ENCODE measurements at regions not wholly inside any gene's neighbourhood (a gene's known extent, or its start where the extent isn't known, plus 50 kb on each side); places are given as distances from the start of the nearest gene placed in this dataset.

GRCh38 chrY:17044272-17044671, 835.7 kb downstream of the CDY2B start:
- Histone ChIP-seq H3K36me3 (ENCODE audit: control insufficient read depth in 2 of 2, extremely low read depth in 1 of 2, insufficient read depth in 2 of 2, low read length in 2 of 2) (no peaks in the 10 kb centered on the region), H3K9me1 (replicated peaks; ENCODE audit: control insufficient read depth, extremely low read depth, insufficient read depth, low read length) (no peaks in the 10 kb centered on the region), H3K4me1 (ENCODE audit: control insufficient read depth, extremely low read depth, insufficient read depth, low read length) (peaks cover 19% of the 10 kb centered on the region), H4K20me1 (replicated peaks; ENCODE audit: control insufficient read depth, extremely low read depth, insufficient read depth, low read length) (no peaks in the 10 kb centered on the region), H3K9ac (replicated peaks; ENCODE audit: extremely low read depth, insufficient read depth, low read length) (no peak overlapping the region), H3K4me2 (ENCODE audit: insufficient read depth, low read length) (no peak overlapping the region), H3K27ac (ENCODE audit: insufficient read depth, low read depth, low read length) (peak overlapping the region; percentile 41), H2AFZ (ENCODE audit: low read depth, low read length) (no peak overlapping the region), H3K9me3 (replicated peaks; ENCODE audit: control insufficient read depth, insufficient read depth, low read length) (no peaks in the 10 kb centered on the region), H3K79me2 (ENCODE audit: control insufficient read depth, insufficient read depth, low read length) (no peaks in the 10 kb centered on the region), H3K4me3 (replicated peaks in 1 of 3; ENCODE audit: insufficient read depth in 1 of 3, low read depth in 1 of 3, low read length in 3 of 3) (no peak overlapping the region), H3K27me3 (ENCODE audit: control insufficient read depth in 2 of 2, insufficient read depth in 2 of 2, low read length in 2 of 2) (no peaks in the 10 kb centered on the region)
- POLR2A ChIA-PET, result no interaction called here
- intact Hi-C loops (cut with micrococcal nuclease) (loop anchor here (2.0 to 10.0 kb wide), 2 partner anchors 123 to 261 kb away; no protein-coding TSS in a partner anchor), dilution Hi-C loops (cut with MboI; ENCODE audit: extremely low pct_ligation_motif_present, low sequenced_read_pairs) (no loop called here)
- CTCF ChIA-PET, result no interaction called here
- DNase-seq (ENCODE audit: low read depth, low spot score) (peak; percentile 1), FAIRE-seq (peak; percentile 63)
- BruUV-seq (replicated peaks), result no TSS peak
- no peak for TF ChIP-seq GATA2 (IDR thresholded peaks at IDR 0.05; ENCODE audit: insufficient read depth, insufficient read length, low read depth, low read length)
- TF ChIP-seq, protein P1, sequence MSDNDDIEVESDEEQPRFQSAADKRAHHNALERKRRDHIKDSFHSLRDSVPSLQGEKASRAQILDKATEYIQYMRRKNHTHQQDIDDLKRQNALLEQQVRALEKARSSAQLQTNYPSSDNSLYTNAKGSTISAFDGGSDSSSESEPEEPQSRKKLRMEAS (IDR thresholded peaks at IDR 0.05; ENCODE audit: insufficient read depth, insufficient read length), result no peak
- no peak for TF ChIP-seq EZH2 (IDR thresholded peaks at IDR 0.05; ENCODE audit: borderline replicate concordance, low read depth, low read length, severe bottlenecking)
- TF ChIP-seq POLR2AphosphoS5 (IDR thresholded peaks at IDR 0.05; ENCODE audit: insufficient read depth, low read depth, low read length), result no peak

- Histone ChIP-seq H3K9me1 (replicated peaks; ENCODE audit: control insufficient read depth, extremely low read depth, insufficient read depth, low read length) (no peaks in the 10 kb centered on the region), H3K27ac (ENCODE audit: insufficient read depth, low read depth, low read length) (no peak overlapping the region), H3K36me3 (ENCODE audit: control insufficient read depth in 2 of 2, extremely low read depth in 1 of 2, insufficient read depth in 2 of 2, low read length in 2 of 2) (no peaks in the 10 kb centered on the region), H3K27me3 (ENCODE audit: control insufficient read depth in 2 of 2, insufficient read depth in 2 of 2, low read length in 2 of 2) (no peaks in the 10 kb centered on the region), H3K4me1 (ENCODE audit: control insufficient read depth, extremely low read depth, insufficient read depth, low read length) (no peaks in the 10 kb centered on the region), H3K79me2 (ENCODE audit: control insufficient read depth, insufficient read depth, low read length) (no peaks in the 10 kb centered on the region), H4K20me1 (replicated peaks; ENCODE audit: control insufficient read depth, extremely low read depth, insufficient read depth, low read length) (no peaks in the 10 kb centered on the region), H3K9ac (replicated peaks; ENCODE audit: extremely low read depth, insufficient read depth, low read length) (no peak overlapping the region), H3K4me2 (ENCODE audit: insufficient read depth, low read length) (no peak overlapping the region), H2AFZ (ENCODE audit: low read depth, low read length) (no peak overlapping the region), H3K9me3 (replicated peaks; ENCODE audit: control insufficient read depth, insufficient read depth, low read length) (no peaks in the 10 kb centered on the region), H3K4me3 (replicated peaks in 1 of 3; ENCODE audit: insufficient read depth in 1 of 3, low read depth in 1 of 3, low read length in 3 of 3) (no peak overlapping the region)
- no TSS peak for BruUV-seq (replicated peaks)
- intact Hi-C loops (cut with micrococcal nuclease) (no loop called here), dilution Hi-C loops (cut with MboI; ENCODE audit: extremely low pct_ligation_motif_present, low sequenced_read_pairs) (no loop called here)
- no peak for FAIRE-seq
- ChIA-PET CTCF (no interaction called here), POLR2A (no interaction called here)
- DNase-seq (ENCODE audit: low read depth, low spot score), result no peak
- TF ChIP-seq JUN (IDR thresholded peaks at IDR 0.05; ENCODE audit: borderline replicate concordance, insufficient read depth, insufficient read length, low read depth) (no peak), FOS (IDR thresholded peaks at IDR 0.05; ENCODE audit: borderline replicate concordance, insufficient read depth, low read length) (no peak)
- TF ChIP-seq, protein P1 (IDR thresholded peaks at IDR 0.05; ENCODE audit: insufficient read depth, insufficient read length), result no peak
Observed at GRCh38 chrY:17038439-17038838, 841.6 kb downstream of the CDY2B start.
